GM12801 (cell line): ENCODE measurements at regions not wholly inside any gene's neighbourhood (a gene's known extent, or its start where the extent isn't known, plus 50 kb on each side); places are given as distances from the start of the nearest gene placed in this dataset.

ENCODE experiments used
- TF ChIP-seq, protein P1 (sequence below): IDR thresholded peaks from one replicate; pipeline ENCODE4 v1.5.1; 2011; ENCODE audit warnings: control low read depth; ENCODE audit not compliant: insufficient read length; ENCODE audit errors: extremely low read depth

DNA sequence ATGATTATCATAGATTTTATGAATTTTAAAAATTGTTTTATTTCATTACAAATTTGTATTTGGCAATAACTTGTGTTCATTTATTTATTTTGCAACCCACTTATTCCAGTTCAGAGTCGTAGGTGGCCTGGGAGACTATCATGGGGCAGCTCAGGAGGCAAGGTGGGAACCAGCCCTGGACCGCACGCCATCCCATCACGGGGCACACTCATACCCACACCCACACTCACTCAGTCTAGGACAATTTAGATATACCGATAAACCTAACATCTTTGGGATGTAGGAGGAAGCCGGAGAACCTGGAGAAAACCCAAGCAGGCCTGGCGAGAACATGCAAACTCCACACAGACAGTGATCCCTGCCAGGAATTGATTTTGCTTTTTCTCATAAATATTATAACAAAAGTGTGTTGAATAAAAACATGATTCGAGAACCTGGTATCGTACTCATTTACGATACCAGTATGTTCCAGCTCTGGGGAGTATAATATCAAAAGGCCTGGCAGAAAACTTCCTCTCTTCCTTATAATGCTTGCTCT lies 205.3 kb downstream of the NFKBIZ start:
- TF ChIP-seq, protein P1, sequence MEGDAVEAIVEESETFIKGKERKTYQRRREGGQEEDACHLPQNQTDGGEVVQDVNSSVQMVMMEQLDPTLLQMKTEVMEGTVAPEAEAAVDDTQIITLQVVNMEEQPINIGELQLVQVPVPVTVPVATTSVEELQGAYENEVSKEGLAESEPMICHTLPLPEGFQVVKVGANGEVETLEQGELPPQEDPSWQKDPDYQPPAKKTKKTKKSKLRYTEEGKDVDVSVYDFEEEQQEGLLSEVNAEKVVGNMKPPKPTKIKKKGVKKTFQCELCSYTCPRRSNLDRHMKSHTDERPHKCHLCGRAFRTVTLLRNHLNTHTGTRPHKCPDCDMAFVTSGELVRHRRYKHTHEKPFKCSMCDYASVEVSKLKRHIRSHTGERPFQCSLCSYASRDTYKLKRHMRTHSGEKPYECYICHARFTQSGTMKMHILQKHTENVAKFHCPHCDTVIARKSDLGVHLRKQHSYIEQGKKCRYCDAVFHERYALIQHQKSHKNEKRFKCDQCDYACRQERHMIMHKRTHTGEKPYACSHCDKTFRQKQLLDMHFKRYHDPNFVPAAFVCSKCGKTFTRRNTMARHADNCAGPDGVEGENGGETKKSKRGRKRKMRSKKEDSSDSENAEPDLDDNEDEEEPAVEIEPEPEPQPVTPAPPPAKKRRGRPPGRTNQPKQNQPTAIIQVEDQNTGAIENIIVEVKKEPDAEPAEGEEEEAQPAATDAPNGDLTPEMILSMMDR: no peak

DNA sequence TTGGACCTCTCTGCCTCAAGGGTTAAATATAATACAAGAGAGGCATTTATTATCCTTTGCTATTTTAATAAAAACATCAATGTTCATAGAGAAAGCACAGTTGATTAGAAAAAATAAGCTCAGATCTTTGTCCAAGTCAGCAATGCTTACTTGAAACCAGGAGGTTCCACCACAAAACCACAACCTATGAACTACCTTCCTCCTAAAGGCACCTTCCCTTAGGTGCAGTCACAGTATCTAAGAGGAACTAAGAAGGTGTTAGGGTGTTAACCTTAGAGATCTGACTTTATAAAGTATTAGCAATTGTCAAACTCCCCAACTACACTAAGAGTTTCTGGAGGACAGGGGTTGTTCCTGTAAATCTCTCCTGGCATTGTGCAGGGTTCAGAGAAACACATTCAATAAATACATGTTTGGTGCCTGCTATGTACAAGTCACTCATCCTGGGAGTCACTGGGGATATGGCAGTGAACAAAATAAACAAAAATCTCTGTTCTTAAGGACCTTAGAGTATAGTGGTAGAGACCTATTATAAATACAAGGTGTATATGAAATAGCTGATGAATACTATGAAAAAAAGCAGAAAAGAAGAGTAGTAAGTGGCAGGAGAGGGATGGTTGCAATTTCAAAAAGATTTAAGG lies 208.6 kb downstream of the NFKBIZ start:
- TF ChIP-seq, protein P1: no peak

DNA sequence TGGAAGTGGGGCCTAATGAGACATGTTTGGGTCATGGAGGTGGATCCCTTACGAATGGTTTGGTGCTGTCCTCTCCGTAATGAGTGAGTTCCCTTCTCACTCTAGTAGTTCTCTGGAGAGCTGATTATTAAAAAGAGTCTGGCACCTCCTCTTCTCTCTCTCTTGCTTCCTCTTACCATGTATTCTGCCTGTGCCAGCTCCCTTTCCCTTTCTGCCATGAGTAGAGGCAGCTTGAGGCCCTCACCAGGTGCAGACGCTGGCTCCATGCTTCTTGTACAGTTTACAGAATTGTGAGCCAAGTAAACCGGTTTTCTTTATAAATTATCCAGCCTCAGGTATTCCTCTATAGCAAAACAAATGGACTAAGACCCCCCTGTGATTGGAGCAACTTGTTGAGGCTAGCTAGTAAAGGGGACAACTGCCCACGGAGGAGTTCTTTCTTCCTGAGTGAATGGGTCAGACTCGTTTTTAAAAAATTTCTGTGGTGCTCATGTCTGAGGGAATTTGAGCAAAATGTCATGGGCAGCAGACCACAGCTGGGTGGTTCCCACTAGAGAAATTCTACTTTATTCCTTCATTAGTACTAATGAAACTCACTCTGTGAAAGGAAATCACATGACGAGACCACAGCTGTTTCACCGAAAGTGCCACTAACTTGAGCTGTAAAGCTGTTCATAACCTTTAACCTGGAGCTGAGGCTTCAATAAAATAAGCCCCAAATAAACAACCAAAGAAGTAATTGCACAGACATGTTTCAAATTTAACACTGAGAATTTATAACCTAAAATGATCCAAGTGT lies 210.0 kb downstream of the NFKBIZ start:
- TF ChIP-seq, protein P1: no peak

DNA sequence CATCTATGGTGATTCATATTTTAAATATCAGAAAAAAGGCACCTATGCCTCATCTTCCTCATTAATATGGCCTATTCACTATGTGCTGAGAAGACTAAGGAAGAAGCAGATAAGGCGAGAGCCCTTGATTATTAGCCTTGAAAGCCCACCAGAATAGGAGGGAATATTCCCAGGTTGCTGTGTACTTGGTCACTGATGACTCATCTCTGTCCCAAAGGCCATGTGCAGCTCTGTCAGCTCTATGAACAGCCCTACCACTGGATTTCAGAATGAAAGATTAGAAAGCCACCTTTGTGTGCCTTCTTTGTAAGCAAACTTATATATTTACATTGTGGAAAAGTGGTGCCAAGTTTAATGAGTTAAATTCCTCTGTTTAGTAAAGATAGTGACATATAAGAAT lies 211.5 kb downstream of the NFKBIZ start:
- TF ChIP-seq, protein P1: no peak

- TF ChIP-seq, protein P1: no peak
Measured at GRCh38 chr3:102063572-102063971, 214.3 kb downstream of the NFKBIZ start.

- TF ChIP-seq, protein P1: no peak
Measured at GRCh38 chr3:102066470-102066869, 217.2 kb downstream of the NFKBIZ start.

DNA sequence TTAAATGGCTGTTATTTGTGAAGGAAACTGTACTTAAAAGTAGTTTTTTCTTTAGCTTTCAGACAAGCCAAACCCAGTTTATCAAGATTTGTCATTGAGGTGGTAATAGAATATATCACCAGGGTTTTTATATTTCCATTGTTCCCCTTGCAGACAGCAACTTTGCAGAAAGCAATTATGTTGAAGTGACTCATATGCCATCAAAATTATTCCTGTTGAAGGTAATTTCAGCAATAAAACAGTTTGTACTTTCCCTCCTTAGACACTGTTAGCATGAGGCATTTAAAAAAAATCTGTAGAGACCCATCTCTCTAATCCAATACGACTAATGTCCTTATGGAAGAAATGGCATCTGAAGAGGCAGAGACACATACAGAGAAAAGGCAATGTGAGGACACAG lies 219.0 kb downstream of the NFKBIZ start:
- TF ChIP-seq, protein P1: no peak
